BJ (cell line): ENCODE measurements at regions not wholly inside any gene's neighbourhood (a gene's known extent, or its start where the extent isn't known, plus 50 kb on each side); places are given as distances from the start of the nearest gene placed in this dataset.
"Not testable (repeated sequence)": the region's sequence is repeated elsewhere in the genome, so short reads cannot be mapped to it uniquely, and the experiment has no call there.

Experiments used
- CTCF ChIA-PET: fragments of 350-600 bp; formaldehyde crosslinking; extraction: SDS; loops from one replicate; lab custom pipeline; 2021; ENCODE audit warnings: antibody characterized with exemption, inconsistent platforms; lab: Yijun Ruan, JAX
- POLR2A ChIA-PET: fragments of 300-600 bp; sonication (Branson Sonifier 250); formaldehyde crosslinking; extraction: SDS; loops from one replicate; lab custom pipeline; 2021; ENCODE audit warnings: antibody characterized with exemption; lab: Charles Lee
- DNase-seq: peaks from one replicate; pipeline ENCODE4 v3.0.0-alpha.2; 2011; ENCODE audit warnings: low read depth
- H3K27me3 ChIP-seq: 2 replicates; pipeline ENCODE4 v1.6.0; 2011; ENCODE audit warnings: low read length; ENCODE audit not compliant: control insufficient read depth, insufficient read depth
- H3K36me3 ChIP-seq: 2 replicates; pipeline ENCODE4 v1.5.1; 2011; ENCODE audit warnings: low read length; ENCODE audit not compliant: control insufficient read depth, insufficient read depth
- H3K4me3 ChIP-seq: 2 replicates; pipeline ENCODE4 v1.5.1; 2011; ENCODE audit warnings: low read depth, mild to moderate bottlenecking, control low read depth, low read length
- CTCF ChIP-seq: IDR thresholded peaks from 2 replicates; pipeline ENCODE4 v1.5.1; 2011; ENCODE audit warnings: low read depth, mild to moderate bottlenecking, control low read depth, inconsistent platforms, low read length, moderate library complexity; ENCODE audit not compliant: insufficient read depth

GRCh38 chr5:162668926-162669325 lies 601.4 kb downstream of the GABRG2 start:
- H3K4me3 ChIP-seq = no peak overlapping the region
- no peak for TF ChIP-seq CTCF
- POLR2A ChIA-PET = no interaction called here
- CTCF ChIA-PET = no interaction called here
- no peak for DNase-seq
- H3K27me3 ChIP-seq = no peaks in the 10 kb centered on the region
- no peaks in the 10 kb centered on the region for H3K36me3 ChIP-seq

DNA sequence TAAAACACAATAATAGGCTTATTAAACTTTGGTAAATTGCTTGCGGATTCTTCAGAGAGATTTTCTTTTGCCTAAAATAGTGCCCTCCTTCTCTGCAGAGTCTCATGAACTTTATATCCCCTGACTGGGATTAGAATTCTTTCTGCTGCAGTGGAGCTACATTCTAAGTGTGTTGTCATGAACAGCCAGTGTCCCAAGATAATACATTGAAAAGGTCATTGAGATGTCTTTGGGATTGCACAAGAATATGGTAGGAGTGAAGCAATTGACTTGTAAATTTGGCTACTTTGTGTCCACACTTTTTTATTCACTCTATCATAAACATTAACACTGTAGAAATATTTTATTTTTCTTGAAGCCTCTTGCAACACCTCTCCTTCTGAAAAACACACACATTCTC lies 604.5 kb downstream of the GABRG2 start:
- H3K36me3 ChIP-seq = no peaks in the 10 kb centered on the region
- no peak for DNase-seq
- H3K27me3 ChIP-seq = no peaks in the 10 kb centered on the region
- CTCF ChIA-PET = no interaction called here
- POLR2A ChIA-PET = no interaction called here
- H3K4me3 ChIP-seq = no peak overlapping the region
- no peak for TF ChIP-seq CTCF

- H3K36me3 ChIP-seq = no peaks in the 10 kb centered on the region
- H3K4me3 ChIP-seq = no peak overlapping the region
- no peak for TF ChIP-seq CTCF
- POLR2A ChIA-PET = no interaction called here
- DNase-seq = no peak
- CTCF ChIA-PET = no interaction called here
- H3K27me3 ChIP-seq = no peaks in the 10 kb centered on the region
These were observed 615.7 kb downstream of the GABRG2 start for GRCh38 chr5:162683284-162683683.

GRCh38 chr5:162684145-162684544 lies 616.6 kb downstream of the GABRG2 start:
- POLR2A ChIA-PET = no interaction called here
- no peak for TF ChIP-seq CTCF

GRCh38 chr5:162685302-162685701 lies 617.7 kb downstream of the GABRG2 start:
- Histone ChIP-seq H3K4me3 (no peak overlapping the region), H3K36me3 (no peaks in the 10 kb centered on the region), H3K27me3 (no peaks in the 10 kb centered on the region)
- DNase-seq = no peak
- CTCF ChIA-PET = no interaction called here
- POLR2A ChIA-PET = no interaction called here
- no peak for TF ChIP-seq CTCF

More at GRCh38 chr5:162684145-162684544, 616.6 kb downstream of the GABRG2 start:
- no peaks in the 10 kb centered on the region for H3K27me3 ChIP-seq
- H3K36me3 ChIP-seq = no peaks in the 10 kb centered on the region
- CTCF ChIA-PET = no interaction called here
- H3K4me3 ChIP-seq = no peak overlapping the region
- no peak for DNase-seq

DNA sequence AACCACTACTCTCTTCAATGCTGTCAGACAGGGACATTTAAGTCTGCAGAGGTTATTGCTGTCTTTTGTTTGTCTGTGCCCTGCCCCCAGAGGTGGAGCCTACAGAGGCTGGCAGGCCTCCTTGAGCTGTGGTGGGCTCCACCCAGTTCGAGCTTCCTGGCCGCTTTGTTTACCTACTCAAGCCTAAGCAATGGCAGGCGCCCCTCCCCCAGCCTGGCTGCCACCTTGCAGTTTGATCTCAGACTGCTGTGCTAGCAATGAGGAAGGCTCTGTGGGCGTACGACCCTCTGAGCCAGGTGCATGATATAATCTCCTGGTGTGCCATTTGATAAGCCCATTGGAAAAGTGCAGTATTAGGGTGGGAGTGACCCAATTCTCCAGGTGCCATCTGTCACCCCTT lies 628.7 kb downstream of the GABRG2 start:
- CTCF ChIA-PET, POLR2A ChIA-PET, H3K4me3 ChIP-seq, DNase-seq, H3K36me3 ChIP-seq, H3K27me3 ChIP-seq: not testable (repeated sequence)
